ENCODE measurements at regions not wholly inside any gene's neighbourhood (a gene's known extent, or its start where the extent isn't known, plus 50 kb on each side); places are given as distances from the start of the nearest gene placed in this dataset.

- TF ChIP-seq TEAD4 (IDR thresholded peaks at IDR 0.05; ENCODE audit: borderline replicate concordance, insufficient read depth) = no peak
- TF ChIP-seq CTCF (IDR thresholded peaks at IDR 0.05) = no peak
- no peak for TF ChIP-seq RAD21 (IDR thresholded peaks at IDR 0.05; ENCODE audit: low read length)
- no peak for TF ChIP-seq SIN3A (IDR thresholded peaks at IDR 0.05; ENCODE audit: borderline replicate concordance, low read depth, low read length)
- TF ChIP-seq REST (IDR thresholded peaks at IDR 0.05; ENCODE audit: low read depth, low read length) = no peak
Measured at GRCh38 chr6:113187661-113188060, 669.5 kb upstream of the MARCKS start.

Measured in SK-N-SH (cell line).